Stimulated activated naive B cell treated with anti-CD40 and anti-IgM and Interleukin-4, amounts not matched to agents 10 μg/mL and 1 μg/mL and 100 μg/mL, for 72 hours (primary cell): ENCODE measurements at regions not wholly inside any gene's neighbourhood (a gene's known extent, or its start where the extent isn't known, plus 50 kb on each side); places are given as distances from the start of the nearest gene placed in this dataset.

ENCODE experiments used
- ATAC-seq, 2 donors: fragments of 150-1000 bp; cut with Tn5 transposase; replicated peaks; 2 replicates each; pipeline ENCODE4 v1.10.0; 2021; ENCODE audit warnings: moderate library complexity in 1 of 2
- DNase-seq: peaks from one replicate; pipeline ENCODE4 v3.0.0; 2021
- H3K27ac Mint-ChIP-seq: one replicate; pipeline ENCODE4 v1.8.0; 2022; ENCODE audit warnings: mild to moderate bottlenecking, mixed read lengths
- H3K27me3 Mint-ChIP-seq, 2 donors: one replicate each; pipeline ENCODE4 v1.8.0; 2022; ENCODE audit warnings: mixed read lengths in 2 of 2
- H3K36me3 Mint-ChIP-seq, 2 donors: one replicate each; pipeline ENCODE4 v1.8.0; 2022; ENCODE audit warnings: mixed read lengths in 2 of 2, mild to moderate bottlenecking in 1 of 2
- H3K4me1 Mint-ChIP-seq, 2 donors: one replicate each; pipeline ENCODE4 v1.8.0; 2022; ENCODE audit warnings: mixed read lengths in 2 of 2, mild to moderate bottlenecking in 1 of 2
- H3K4me3 Mint-ChIP-seq, 2 donors: one replicate each; pipeline ENCODE4 v1.8.0; 2022; ENCODE audit warnings: mild to moderate bottlenecking in 2 of 2, mixed read lengths in 2 of 2, moderate library complexity in 1 of 2
- H3K9me3 Mint-ChIP-seq, 2 donors: one replicate each; pipeline ENCODE4 v1.8.0; 2022; ENCODE audit warnings: mixed read lengths in 2 of 2, mild to moderate bottlenecking in 1 of 2

GRCh38 chr10:83921984-83922860 is 217.1 kb upstream of the GHITM start:
- Mint-ChIP-seq H3K36me3 (no peaks in the 10 kb centered on the region), H3K27me3 (peaks cover 7 to 8% of the 10 kb centered on the region in 2 donors), H3K27ac (no peak overlapping the region), H3K4me3 (no peak overlapping the region), H3K4me1 (peaks cover 2 to 8% of the 10 kb centered on the region in 2 donors), H3K9me3 (peaks cover 0 to 2% of the 10 kb centered on the region in 2 donors)
- no peak for ATAC-seq
- DNase-seq: no peak

- H3K9me3 Mint-ChIP-seq: peaks cover 0 to 2% of the 10 kb centered on the region in 2 donors
- ATAC-seq (no peak), DNase-seq (no peak)
- no peak overlapping the region for H3K27ac Mint-ChIP-seq
- H3K4me1 Mint-ChIP-seq: no peaks in the 10 kb centered on the region
- H3K36me3 Mint-ChIP-seq: no peaks in the 10 kb centered on the region
- no peak overlapping the region for H3K4me3 Mint-ChIP-seq
- H3K27me3 Mint-ChIP-seq: peaks cover 7 to 8% of the 10 kb centered on the region in 2 donors
Measured at GRCh38 chr10:83925133-83925532, 214.2 kb upstream of the GHITM start.

- Mint-ChIP-seq H3K4me1 (no peaks in the 10 kb centered on the region), H3K27me3 (peaks cover 7 to 8% of the 10 kb centered on the region in 2 donors), H3K4me3 (no peak overlapping the region), H3K9me3 (peaks cover 0 to 2% of the 10 kb centered on the region in 2 donors), H3K36me3 (no peaks in the 10 kb centered on the region), H3K27ac (no peak overlapping the region)
- ATAC-seq (no peak), DNase-seq (no peak)
Measured at GRCh38 chr10:83926606-83927005, 212.7 kb upstream of the GHITM start.

GRCh38 chr10:83927166-83927565 is 212.1 kb upstream of the GHITM start:
- Mint-ChIP-seq H3K4me3 (no peak overlapping the region), H3K27ac (no peak overlapping the region), H3K27me3 (peaks cover 7 to 8% of the 10 kb centered on the region in 2 donors), H3K36me3 (no peaks in the 10 kb centered on the region), H3K9me3 (peaks cover 0 to 2% of the 10 kb centered on the region in 2 donors), H3K4me1 (no peaks in the 10 kb centered on the region)
- DNase-seq (no peak), ATAC-seq (no peak)

- Mint-ChIP-seq H3K4me3 (no peak overlapping the region), H3K4me1 (no peaks in the 10 kb centered on the region), H3K27ac (no peak overlapping the region), H3K36me3 (no peaks in the 10 kb centered on the region), H3K9me3 (no peaks in the 10 kb centered on the region), H3K27me3 (peaks cover under 1 to 3% of the 10 kb centered on the region in 2 donors)
- DNase-seq (no peak), ATAC-seq (no peak)
Measured at GRCh38 chr10:83929399-83929798, 209.9 kb upstream of the GHITM start.

- Mint-ChIP-seq H3K9me3 (no peaks in the 10 kb centered on the region), H3K27ac (no peak overlapping the region), H3K27me3 (no peaks in the 10 kb centered on the region), H3K36me3 (no peaks in the 10 kb centered on the region), H3K4me1 (no peaks in the 10 kb centered on the region), H3K4me3 (no peak overlapping the region)
- ATAC-seq (no peak), DNase-seq (no peak)
Measured at GRCh38 chr10:83931669-83932068, 207.6 kb upstream of the GHITM start.

GRCh38 chr10:83932245-83932644 is 207.1 kb upstream of the GHITM start:
- H3K9me3 Mint-ChIP-seq: no peaks in the 10 kb centered on the region
- ATAC-seq: no peak
- no peak for DNase-seq
- H3K36me3 Mint-ChIP-seq: no peaks in the 10 kb centered on the region
- H3K27me3 Mint-ChIP-seq: no peaks in the 10 kb centered on the region
- H3K4me3 Mint-ChIP-seq: no peak overlapping the region
- H3K4me1 Mint-ChIP-seq: no peaks in the 10 kb centered on the region
- H3K27ac Mint-ChIP-seq: no peak overlapping the region

- Mint-ChIP-seq H3K4me1 (no peaks in the 10 kb centered on the region), H3K27ac (no peak overlapping the region), H3K27me3 (no peaks in the 10 kb centered on the region), H3K9me3 (no peaks in the 10 kb centered on the region), H3K36me3 (no peaks in the 10 kb centered on the region), H3K4me3 (no peak overlapping the region)
- DNase-seq (no peak), ATAC-seq (no peak)
Measured at GRCh38 chr10:83934062-83934461, 205.2 kb upstream of the GHITM start.

- Mint-ChIP-seq H3K4me3 (no peak overlapping the region), H3K27me3 (no peaks in the 10 kb centered on the region), H3K27ac (no peak overlapping the region), H3K9me3 (no peaks in the 10 kb centered on the region), H3K4me1 (no peaks in the 10 kb centered on the region), H3K36me3 (no peaks in the 10 kb centered on the region)
- ATAC-seq (no peak), DNase-seq (no peak)
Measured at GRCh38 chr10:83934641-83935338, 204.5 kb upstream of the GHITM start.

- Mint-ChIP-seq H3K9me3 (no peaks in the 10 kb centered on the region), H3K27ac (no peak overlapping the region), H3K4me1 (no peaks in the 10 kb centered on the region), H3K27me3 (no peaks in the 10 kb centered on the region), H3K4me3 (no peak overlapping the region), H3K36me3 (no peaks in the 10 kb centered on the region)
- DNase-seq (no peak), ATAC-seq (no peak)
Measured at GRCh38 chr10:83935339-83935736, 204.0 kb upstream of the GHITM start.

- Mint-ChIP-seq H3K36me3 (no peaks in the 10 kb centered on the region), H3K4me1 (no peaks in the 10 kb centered on the region), H3K27me3 (no peaks in the 10 kb centered on the region), H3K9me3 (no peaks in the 10 kb centered on the region), H3K27ac (no peak overlapping the region), H3K4me3 (no peak overlapping the region)
- DNase-seq (no peak), ATAC-seq (no peak)
Measured at GRCh38 chr10:83935911-83936310, 203.4 kb upstream of the GHITM start.

- DNase-seq (no peak), ATAC-seq (no peak)
- Mint-ChIP-seq H3K27ac (no peak overlapping the region), H3K36me3 (no peaks in the 10 kb centered on the region), H3K27me3 (no peaks in the 10 kb centered on the region), H3K9me3 (no peaks in the 10 kb centered on the region), H3K4me3 (no peak overlapping the region), H3K4me1 (no peaks in the 10 kb centered on the region)
Measured at GRCh38 chr10:83937161-83937560, 202.1 kb upstream of the GHITM start.

- Mint-ChIP-seq H3K27me3 (no peaks in the 10 kb centered on the region), H3K27ac (no peak overlapping the region), H3K9me3 (no peaks in the 10 kb centered on the region), H3K36me3 (no peaks in the 10 kb centered on the region), H3K4me1 (no peaks in the 10 kb centered on the region), H3K4me3 (no peak overlapping the region)
- DNase-seq (no peak), ATAC-seq (no peak)
Measured at GRCh38 chr10:83937826-83938225, 201.5 kb upstream of the GHITM start.

GRCh38 chr10:83941189-83941588 is 198.1 kb upstream of the GHITM start:
- no peak overlapping the region for H3K4me3 Mint-ChIP-seq
- H3K27me3 Mint-ChIP-seq: peaks cover 0 to 5% of the 10 kb centered on the region in 2 donors
- no peaks in the 10 kb centered on the region for H3K36me3 Mint-ChIP-seq
- H3K27ac Mint-ChIP-seq: no peak overlapping the region
- ATAC-seq (no peak), DNase-seq (no peak)
- no peaks in the 10 kb centered on the region for H3K9me3 Mint-ChIP-seq
- no peaks in the 10 kb centered on the region for H3K4me1 Mint-ChIP-seq

GRCh38 chr10:83942410-83942809 is 196.9 kb upstream of the GHITM start:
- DNase-seq (no peak), ATAC-seq (no peak)
- Mint-ChIP-seq H3K4me3 (no peak overlapping the region), H3K36me3 (no peaks in the 10 kb centered on the region), H3K9me3 (no peaks in the 10 kb centered on the region), H3K4me1 (no peaks in the 10 kb centered on the region), H3K27me3 (peaks cover 0 to 5% of the 10 kb centered on the region in 2 donors), H3K27ac (no peak overlapping the region)
